Upper lobe of left lung (tissue), 4 donors: ENCODE measurements at regions not wholly inside any gene's neighbourhood (a gene's known extent, or its start where the extent isn't known, plus 50 kb on each side); places are given as distances from the start of the nearest gene placed in this dataset.

Experiments
- CTCF ChIP-seq, 6 experiments: fragments of 450-650 bp in 4 of 6; fragments of 200-600 bp in 2 of 6; sonication (generic) in 2 of 6; IDR thresholded peaks; one replicate each; pipeline ENCODE4 v1.5.1; 2016 to 2019; ENCODE audit warnings: antibody characterized with exemption in 6 of 6
- POLR2A ChIP-seq, 4 donors: fragments of 450-650 bp; IDR thresholded peaks; one replicate each; pipeline ENCODE4 v1.5.1; 2016 to 2017; ENCODE audit warnings: antibody characterized with exemption in 4 of 4, mild to moderate bottlenecking in 2 of 4

DNA sequence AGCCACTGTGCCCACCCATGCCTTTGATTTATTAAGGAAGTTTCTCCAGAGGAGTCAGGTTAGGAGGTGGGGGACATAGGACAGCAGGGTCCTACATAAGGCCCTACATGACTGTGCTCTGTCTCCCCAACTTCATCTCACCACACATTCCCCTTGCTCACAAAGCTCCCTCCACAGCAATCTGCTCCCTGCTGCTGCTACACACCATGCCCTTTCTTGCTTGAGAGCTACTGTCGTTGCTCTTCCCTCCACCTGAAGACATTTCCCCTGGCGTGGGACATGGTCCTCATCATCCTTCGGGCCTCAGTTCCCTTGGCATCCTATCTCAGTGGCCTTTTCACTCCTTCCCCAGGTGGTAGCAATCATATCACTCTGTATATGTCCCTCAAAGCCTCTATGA is 75.9 kb upstream of the DAPK1 start:
- no peak for TF ChIP-seq CTCF (IDR thresholded peaks at IDR 0.05)
- TF ChIP-seq POLR2A (IDR thresholded peaks at IDR 0.05): no peak
